ENCODE measurements at regions not wholly inside any gene's neighbourhood (a gene's known extent, or its start where the extent isn't known, plus 50 kb on each side); places are given as distances from the start of the nearest gene placed in this dataset.

DNA sequence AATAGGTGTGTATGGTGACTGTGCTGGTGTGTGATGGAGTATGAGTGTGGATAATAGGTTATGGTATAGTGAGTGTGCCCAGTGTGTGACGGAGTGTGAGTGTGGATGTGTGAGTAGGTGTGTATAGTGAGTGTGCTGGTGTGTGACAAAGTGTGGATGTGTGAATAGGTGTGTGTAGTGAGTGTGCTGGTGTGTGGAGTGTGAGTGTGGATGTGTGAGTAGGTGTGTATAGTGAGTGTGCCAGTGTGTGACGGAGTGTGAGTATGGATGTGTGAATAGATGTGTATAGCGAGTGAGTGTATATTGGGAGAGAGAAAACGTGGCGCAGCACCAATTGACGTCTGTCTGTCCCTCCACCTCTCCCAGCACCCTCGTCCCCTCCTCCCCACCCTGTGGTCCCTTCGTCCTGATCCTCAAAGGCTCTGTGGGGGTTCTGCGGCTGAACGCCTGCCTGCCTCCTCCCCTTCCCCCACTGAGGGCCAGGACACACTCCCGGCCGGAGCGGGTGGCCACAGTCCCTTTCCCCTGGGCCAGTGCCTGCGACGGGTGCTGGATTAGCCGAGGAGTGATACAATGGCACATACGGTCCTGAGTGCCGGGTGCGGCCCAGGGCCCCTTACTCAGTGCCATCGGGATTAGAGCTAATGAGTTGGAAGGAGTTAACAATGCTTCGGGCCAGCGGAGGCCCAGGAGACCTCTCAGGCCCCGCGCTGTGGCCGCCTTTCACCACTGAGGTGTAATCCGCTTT is 160.0 kb downstream of the MRM1 start:
- Histone ChIP-seq H3K79me2 (ENCODE audit: control insufficient read depth in 1 of 2, insufficient read depth in 2 of 2, low read length in 2 of 2) (no peaks in the 10 kb centered on the region; a peak in 1 of 4 replicates), H2AFZ (ENCODE audit: low read length) (no peak overlapping the region), H3K23ac (ENCODE audit: insufficient read length) (peak overlapping the region; percentile 89), H3K9ac (replicated peaks in 1 of 4; ENCODE audit: extremely low read depth in 1 of 4, low read depth in 3 of 4, low read length in 3 of 4) (no peak overlapping the region), H4K8ac (ENCODE audit: extremely low read depth, insufficient read depth, low read length) (peak overlapping the region; percentile 65), H3K14ac (ENCODE audit: insufficient read length) (no peak overlapping the region), H3K4me3 (ENCODE audit: extremely low read depth in 1 of 4, insufficient read depth in 2 of 4, low read depth in 3 of 4, low read length in 4 of 4) (no peak overlapping the region), H4K20me1 (replicated peaks in 1 of 2; ENCODE audit: control insufficient read depth in 1 of 2, insufficient read depth in 2 of 2, low read length in 2 of 2) (peaks cover 0 to 6% of the 10 kb centered on the region in 2 experiments), H2AK5ac (ENCODE audit: low read depth, low read length) (peak overlapping the region; percentile 99), H2BK15ac (ENCODE audit: low read length) (peak overlapping the region; percentile 54), H3K36me3 (ENCODE audit: control insufficient read depth in 2 of 4, insufficient read depth in 4 of 4, low read length in 3 of 4) (no peaks in the 10 kb centered on the region), H3K56ac (replicated peaks; ENCODE audit: insufficient read length, low read depth, low read length) (no peak overlapping the region), H4K91ac (replicated peaks; ENCODE audit: insufficient read length, low read length) (peak overlapping the region; percentile 94), H2BK120ac (replicated peaks; ENCODE audit: low read depth, low read length) (no peak overlapping the region), H2BK12ac (ENCODE audit: low read depth, low read length) (peak overlapping the region; percentile 70; the same call in 1 of the 2 replicates), H2BK20ac (ENCODE audit: low read length) (peak overlapping the region; percentile 36), H3K4me1 (replicated peaks in 1 of 4; ENCODE audit: control insufficient read depth in 3 of 4, insufficient read depth in 4 of 4, low read length in 3 of 4) (peaks cover 0 to 8% (median 3%) of the 10 kb centered on the region in 4 experiments; a peak in 5 of 7 replicates), H2BK5ac (ENCODE audit: low read depth, low read length) (peak overlapping the region; percentile 73; the same call in 1 of the 2 replicates), H3K23me2 (ENCODE audit: low read depth, low read length) (peaks cover 7% of the 10 kb centered on the region; the same call in 1 of the 2 replicates), H3K27ac (ENCODE audit: low read depth, low read length) (no peak overlapping the region; the same call in 1 of the 2 replicates), H3K79me1 (ENCODE audit: low read depth, low read length) (0 out of 2 replicates have a peak, but pooled peaks cover 2% of the 10 kb centered on the region), H3K9me3 (ENCODE audit: insufficient read depth in 2 of 2, low read depth in 1 of 2, low read length in 1 of 2) (no peaks in the 10 kb centered on the region), H3K4me2 (ENCODE audit: insufficient read depth in 1 of 2, low read depth in 2 of 2, low read length in 2 of 2) (no peak overlapping the region), H3K4ac (replicated peaks; ENCODE audit: insufficient read length, low read depth, low read length) (peak overlapping the region; percentile 81), H3K27me3 (replicated peaks in 1 of 4; ENCODE audit: control insufficient read depth in 3 of 4, extremely low read depth in 1 of 4, insufficient read depth in 3 of 4, low read length in 3 of 4) (no peaks in the 10 kb centered on the region; a peak in 1 of 7 replicates), H4K5ac (ENCODE audit: insufficient read length, low read depth, low read length) (peak overlapping the region; percentile 44), H3K18ac (ENCODE audit: extremely low read depth, low read length) (peak overlapping the region; percentile 67)
- WGBS, 2 experiments (ENCODE audit: extremely low coverage in 1 of 2, insufficient coverage in 1 of 2, insufficient read length in 1 of 2, insufficient replicate concordance in 2 of 2, low coverage in 1 of 2, low lambda C conversion rate in 2 of 2, missing lambda C conversion rate in 1 of 2), result 85 to 100% methylated on average over 2 to 25 of the region's 26 CpGs
- ChIA-PET CTCF (ENCODE audit: partially characterized antibody) (interaction anchor here (1.5 kb wide), 1 partner anchor 103 kb away, joined by 5 read pairs; no protein-coding TSS in a partner anchor), POLR2A (ENCODE audit: partially characterized antibody) (no interaction called here)
- no peak for FAIRE-seq
- no peak for DNase-seq (ENCODE audit: low read depth in 1 of 2, low spot score in 2 of 2)
- TF ChIP-seq RFX5 (IDR thresholded peaks at IDR 0.05; ENCODE audit: borderline replicate concordance, low read depth, low read length) (no peak), FOSL1 (IDR thresholded peaks at IDR 0.05; ENCODE audit: insufficient read depth, low read depth, low read length) (no peak), SUZ12 (IDR thresholded peaks at IDR 0.05; ENCODE audit: low read length) (no peak), TCF12 (IDR thresholded peaks at IDR 0.05; ENCODE audit: low read depth, low read length) (no peak), YY1 (IDR thresholded peaks at IDR 0.05; ENCODE audit: low read depth, low read length) (no peak), CHD2 (IDR thresholded peaks at IDR 0.05; ENCODE audit: low read length) (no peak), EGR1 (IDR thresholded peaks at IDR 0.05; ENCODE audit: borderline replicate concordance, low read depth, low read length) (no peak), HDAC6 (IDR thresholded peaks at IDR 0.05; ENCODE audit: low read depth, low read length) (no peak), CREB1 (IDR thresholded peaks at IDR 0.05) (no peak), POU5F1 (IDR thresholded peaks at IDR 0.05; ENCODE audit: low read depth, low read length) (no peak), CBX5 (IDR thresholded peaks at IDR 0.05; ENCODE audit: low read depth, low read length) (no peak)
- TF ChIP-seq, protein P1, sequence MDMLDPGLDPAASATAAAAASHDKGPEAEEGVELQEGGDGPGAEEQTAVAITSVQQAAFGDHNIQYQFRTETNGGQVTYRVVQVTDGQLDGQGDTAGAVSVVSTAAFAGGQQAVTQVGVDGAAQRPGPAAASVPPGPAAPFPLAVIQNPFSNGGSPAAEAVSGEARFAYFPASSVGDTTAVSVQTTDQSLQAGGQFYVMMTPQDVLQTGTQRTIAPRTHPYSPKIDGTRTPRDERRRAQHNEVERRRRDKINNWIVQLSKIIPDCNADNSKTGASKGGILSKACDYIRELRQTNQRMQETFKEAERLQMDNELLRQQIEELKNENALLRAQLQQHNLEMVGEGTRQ (IDR thresholded peaks at IDR 0.05; ENCODE audit: low read length), result no peak
